Epithelial cell of proximal tubule (primary cell): ENCODE measurements at regions not wholly inside any gene's neighbourhood (a gene's known extent, or its start where the extent isn't known, plus 50 kb on each side); places are given as distances from the start of the nearest gene placed in this dataset.

Source experiments
- DNase-seq: peaks from one replicate; pipeline ENCODE4 v3.0.0-alpha.2; 2011; ENCODE audit warnings: low read depth
- H3K4me3 ChIP-seq: 2 replicates; pipeline ENCODE4 v1.5.1; 2011; ENCODE audit warnings: low read depth, mild to moderate bottlenecking, low read length
- CTCF ChIP-seq: conservative IDR thresholded peaks from 2 replicates; pipeline ENCODE4 v1.5.1; 2012; ENCODE audit warnings: low read depth, mild to moderate bottlenecking, low read length

GRCh38 chr18:65567372-65567771 is 183.4 kb upstream of the CDH7 start:
- TF ChIP-seq CTCF, result peak; percentile 46
- no peak for DNase-seq

GRCh38 chr18:65548316-65548715 is 202.5 kb upstream of the CDH7 start:
- no peak overlapping the region for H3K4me3 ChIP-seq
- TF ChIP-seq CTCF, result no peak
- no peak for DNase-seq

More at GRCh38 chr18:65567372-65567771, 183.4 kb upstream of the CDH7 start:
- H3K4me3 ChIP-seq, result no peak overlapping the region

GRCh38 chr18:65547046-65547445 is 203.8 kb upstream of the CDH7 start:
- no peak for TF ChIP-seq CTCF
- H3K4me3 ChIP-seq, result no peak overlapping the region
- no peak for DNase-seq

- H3K4me3 ChIP-seq, result no peak overlapping the region
- TF ChIP-seq CTCF, result no peak
- DNase-seq, result no peak
Measured at GRCh38 chr18:65544701-65545100, 206.1 kb upstream of the CDH7 start.

GRCh38 chr18:65527879-65528633 is 222.8 kb upstream of the CDH7 start:
- no peak for DNase-seq
- no peak for TF ChIP-seq CTCF
- no peak overlapping the region for H3K4me3 ChIP-seq

GRCh38 chr18:65526099-65526498 is 224.7 kb upstream of the CDH7 start:
- H3K4me3 ChIP-seq, result no peak overlapping the region
- no peak for TF ChIP-seq CTCF
- no peak for DNase-seq

GRCh38 chr18:65523461-65523860 is 227.4 kb upstream of the CDH7 start:
- no peak for TF ChIP-seq CTCF
- no peak for DNase-seq
- H3K4me3 ChIP-seq, result no peak overlapping the region
